HCT116 (cell line): ENCODE measurements at regions not wholly inside any gene's neighbourhood (a gene's known extent, or its start where the extent isn't known, plus 50 kb on each side); places are given as distances from the start of the nearest gene placed in this dataset.

Source experiments
- ATAC-seq: fragments of 200-7000 bp; cut with Tn5 transposase; 2 replicates; pipeline ENCODE4 v1.9.1; 2020; ENCODE audit warnings: mild to moderate bottlenecking, moderate library complexity
- BruUV-seq: library from RNA; stranded (reverse); fragments of 400-500 nt; replicated peaks from 2 replicates; lab custom pipeline; 2021; lab: Mats Ljungman, UMichigan
- CTCF ChIA-PET: fragments of 300-600 bp; sonication (Branson Sonifier 250); formaldehyde crosslinking; loops from one replicate; lab custom pipeline; 2021; ENCODE audit warnings: antibody characterized with exemption; lab: Charles Lee
- POLR2A ChIA-PET: fragments of 300-600, 350-600 bp; sonication (Branson Sonifier 250); formaldehyde crosslinking; loops from one replicate; lab custom pipeline; 2021; ENCODE audit warnings: antibody characterized with exemption; lab: Charles Lee
- RAD21 ChIA-PET, 2 experiments: fragments of 300-600 bp; sonication (Branson Sonifier 250); formaldehyde crosslinking; loops; one replicate each; lab custom pipeline; 2023; ENCODE audit warnings: low total read pairs in 2 of 2; ENCODE audit not compliant: uncharacterized antibody in 2 of 2, unreplicated experiment in 2 of 2, low non-redundant PET in 1 of 2; lab: Charles Lee
- DNase-seq: peaks from one replicate; pipeline ENCODE4 v3.0.0-alpha.2; 2010; ENCODE audit warnings: low read depth, low spot score
- H2AFZ ChIP-seq: fragments of 200-600 bp; shearing (Covaris generic), sonication (generic); 2 replicates; pipeline ENCODE4 v1.6.1; 2017; ENCODE audit warnings: low read depth, mixed run types, mixed read lengths, antibody characterized with exemption, low read length; ENCODE audit not compliant: poor library complexity, severe bottlenecking
- H3K27ac ChIP-seq: 2 replicates; pipeline ENCODE4 v1.5.1; 2012; ENCODE audit warnings: low read depth, low read length
- H3K27me3 ChIP-seq: fragments of 200-600 bp; sonication (generic); 2 replicates; pipeline ENCODE4 v1.6.1; 2016; ENCODE audit warnings: mixed run types, low read length, mixed read lengths; ENCODE audit not compliant: insufficient read depth
- H3K36me3 ChIP-seq, 2 experiments: fragments of 200-500 bp in 1 of 2; fragments of 200-600 bp in 1 of 2; sonication (Bioruptor generic) in 1 of 2; sonication (generic) in 1 of 2; 2 replicates each; pipeline versions ENCODE4 v1.5.1 to v1.6.1; 2014 to 2016; ENCODE audit warnings: low read length in 2 of 2, inconsistent platforms in 1 of 2, mixed read lengths in 1 of 2, mixed run types in 1 of 2; ENCODE audit not compliant: insufficient read depth in 2 of 2, control insufficient read depth in 1 of 2
- H3K4me1 ChIP-seq, 2 experiments: fragments of 200-600 bp in 1 of 2; sonication (generic) in 1 of 2; 2 replicates each; pipeline versions ENCODE4 v1.5.1 to v1.6.1; 2012 to 2017; ENCODE audit warnings: low read length in 2 of 2, inconsistent platforms in 1 of 2, mild to moderate bottlenecking in 1 of 2, mixed read lengths in 1 of 2, mixed run types in 1 of 2, moderate library complexity in 1 of 2; ENCODE audit not compliant: insufficient read depth in 2 of 2, control insufficient read depth in 1 of 2
- H3K4me2 ChIP-seq: fragments of 200-600 bp; sonication (generic); 2 replicates; pipeline ENCODE4 v1.6.1; 2017; ENCODE audit warnings: mixed run types, low read length, mixed read lengths
- H3K4me3 ChIP-seq, 2 experiments: fragments of 200-600 bp in 1 of 2; sonication (generic) in 1 of 2; replicated peaks in 1 of 2; 2 replicates each; pipeline ENCODE4 v1.5.1; 2011 to 2016; ENCODE audit warnings: low read length in 2 of 2, control low read depth in 1 of 2, low read depth in 1 of 2, mild to moderate bottlenecking in 1 of 2, mixed read lengths in 1 of 2, mixed run types in 1 of 2
- H3K79me2 ChIP-seq: fragments of 200-600 bp; sonication (generic); 2 replicates; pipeline ENCODE4 v1.6.1; 2017; ENCODE audit warnings: mild to moderate bottlenecking, mixed run types, low read length, moderate library complexity, mixed read lengths; ENCODE audit not compliant: insufficient read depth
- H3K9ac ChIP-seq: fragments of 200-600 bp; sonication (generic); 2 replicates; pipeline ENCODE4 v1.6.1; 2016; ENCODE audit warnings: low read length, mixed read lengths
- H3K9me2 ChIP-seq: fragments of 200-600 bp; sonication (generic), shearing (Covaris generic); 2 replicates; pipeline ENCODE4 v1.6.1; 2017; ENCODE audit warnings: mixed run types, mild to moderate bottlenecking, moderate library complexity; ENCODE audit not compliant: insufficient read depth
- H3K9me3 ChIP-seq, 2 experiments: fragments of 200-500 bp in 1 of 2; fragments of 200-600 bp in 1 of 2; sonication (Bioruptor generic) in 1 of 2; sonication (generic) in 1 of 2; 2 replicates each; pipeline ENCODE4 v1.6.1; 2014 to 2017; ENCODE audit warnings: low read length in 2 of 2, mixed read lengths in 2 of 2, inconsistent platforms in 1 of 2, low read depth in 1 of 2, mild to moderate bottlenecking in 1 of 2, mixed run types in 1 of 2, moderate library complexity in 1 of 2; ENCODE audit not compliant: control insufficient read depth in 1 of 2, insufficient read depth in 1 of 2
- H4K20me1 ChIP-seq: fragments of 200-600 bp; sonication (generic), shearing (Covaris generic); 2 replicates; pipeline ENCODE4 v1.6.1; 2017; ENCODE audit warnings: mixed run types, mild to moderate bottlenecking, moderate library complexity; ENCODE audit not compliant: insufficient read depth
- CBX3 ChIP-seq: IDR thresholded peaks from 2 replicates; pipeline ENCODE4 v1.6.1; 2012; ENCODE audit warnings: low read depth
- EGR1 ChIP-seq: IDR thresholded peaks from 2 replicates; pipeline ENCODE4 v1.6.1; 2012; ENCODE audit warnings: low read depth
- ELF1 ChIP-seq: IDR thresholded peaks from 2 replicates; pipeline ENCODE4 v1.6.1; 2012; ENCODE audit warnings: low read depth, borderline replicate concordance
- EZH2phosphoT487 ChIP-seq: fragments of 200-600 bp; IDR thresholded peaks from 2 replicates; pipeline ENCODE4 v1.6.1; 2018; ENCODE audit warnings: antibody characterized with exemption, borderline replicate concordance
- FOSL1 ChIP-seq: IDR thresholded peaks from 2 replicates; pipeline ENCODE4 v1.6.1; 2012; ENCODE audit warnings: low read depth
- POLR2AphosphoS5 ChIP-seq: IDR thresholded peaks from 2 replicates; pipeline ENCODE4 v1.6.1; 2011; ENCODE audit warnings: mild to moderate bottlenecking, low read depth, low read length, moderate library complexity
- RAD21 ChIP-seq: IDR thresholded peaks from 2 replicates; pipeline ENCODE4 v1.6.1; 2012; ENCODE audit warnings: low read depth, mild to moderate bottlenecking
- SP1 ChIP-seq: IDR thresholded peaks from 2 replicates; pipeline ENCODE4 v1.6.1; 2012; ENCODE audit warnings: low read depth
- SRF ChIP-seq: IDR thresholded peaks from 2 replicates; pipeline ENCODE4 v1.6.1; 2012; ENCODE audit warnings: low read depth
- TCF7L2 ChIP-seq: IDR thresholded peaks from 2 replicates; pipeline ENCODE4 v1.7.0; 2011; ENCODE audit warnings: borderline replicate concordance, inconsistent platforms; ENCODE audit not compliant: insufficient read depth, insufficient read length; ENCODE audit errors: extremely low read depth
- YY1 ChIP-seq: IDR thresholded peaks from 2 replicates; pipeline ENCODE4 v1.6.1; 2011; ENCODE audit warnings: low read length, low read depth, moderate library complexity, mild to moderate bottlenecking; ENCODE audit not compliant: insufficient replicate concordance; ENCODE audit errors: extremely low read depth
- ZNF274 ChIP-seq: fragments of 200-500 bp; sonication (Bioruptor generic); IDR thresholded peaks from 2 replicates; pipeline ENCODE4 v1.6.1; 2014; ENCODE audit warnings: mild to moderate bottlenecking, low read depth, low read length, inconsistent platforms
- intact Hi-C: fragments of 100-400 bp; cut with micrococcal nuclease; formaldehyde crosslinking; loops from 2 replicates; pipeline ENCODE4 v1.10.0; 2022
- TF ChIP-seq, protein P1 (sequence below): IDR thresholded peaks from 2 replicates; pipeline ENCODE4 v1.6.1; 2011; ENCODE audit warnings: mild to moderate bottlenecking, low read length, moderate library complexity; ENCODE audit not compliant: insufficient replicate concordance; ENCODE audit errors: extremely low read depth
- TF ChIP-seq, protein P2 (sequence below): IDR thresholded peaks from 2 replicates; pipeline ENCODE4 v1.6.1; 2012
- TF ChIP-seq, protein P3 (sequence below), 3 experiments: fragments of 200-600 bp in 1 of 3; sonication (generic) in 1 of 3; IDR thresholded peaks in 2 of 3; conservative IDR thresholded peaks in 1 of 3; 2 replicates each; pipeline ENCODE4 v1.5.1; 2012 to 2017; ENCODE audit warnings: low read depth in 2 of 3, low read length in 2 of 3, antibody characterized with exemption in 1 of 3, borderline replicate concordance in 1 of 3, control low read depth in 1 of 3, mild to moderate bottlenecking in 1 of 3, mixed read lengths in 1 of 3, mixed run types in 1 of 3, moderate library complexity in 1 of 3; ENCODE audit not compliant: insufficient read depth in 1 of 3
- TF ChIP-seq, protein P4 (sequence below): IDR thresholded peaks from 2 replicates; pipeline ENCODE4 v1.6.1; 2012; ENCODE audit warnings: low read depth

DNA sequence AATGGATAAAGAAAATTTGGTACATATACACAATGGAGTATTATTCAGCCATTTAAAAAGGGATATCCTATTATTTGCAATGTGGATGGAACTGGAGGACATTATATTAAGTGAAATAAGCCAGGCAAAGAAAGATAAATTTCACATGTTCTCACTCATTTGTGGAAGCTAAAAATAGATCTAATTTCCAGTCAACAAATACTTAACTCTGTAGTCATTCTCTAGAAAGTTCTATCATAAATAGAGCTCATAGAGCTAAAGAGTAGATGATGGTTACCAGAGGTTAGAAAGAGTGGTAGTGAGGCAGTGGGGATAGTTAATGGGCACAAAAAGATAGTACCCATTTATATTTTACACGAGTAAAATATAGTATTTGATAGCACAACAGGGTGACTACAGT is 104.2 kb upstream of the SLC13A1 start:
- no TSS peak for BruUV-seq
- CTCF ChIA-PET: no interaction called here

More for the DNA sequence above, 104.2 kb upstream of the SLC13A1 start:
- no peaks in the 10 kb centered on the region for H3K79me2 ChIP-seq
- H3K4me1 ChIP-seq: no peaks in the 10 kb centered on the region
- H3K36me3 ChIP-seq: no peaks in the 10 kb centered on the region
- H3K9me3 ChIP-seq: no peaks in the 10 kb centered on the region
- no peaks in the 10 kb centered on the region for H3K27me3 ChIP-seq
- intact Hi-C loops: no loop called here
- H3K4me2 ChIP-seq: no peak overlapping the region
- no peaks in the 10 kb centered on the region for H4K20me1 ChIP-seq
- TF ChIP-seq CBX3 (no peak), SP1 (no peak), SRF (no peak), EZH2phosphoT487 (no peak), RAD21 (no peak), EGR1 (no peak), ELF1 (no peak), YY1 (no peak), TCF7L2 (no peak), POLR2AphosphoS5 (no peak), ZNF274 (no peak), FOSL1 (no peak)
- TF ChIP-seq, protein P1, sequence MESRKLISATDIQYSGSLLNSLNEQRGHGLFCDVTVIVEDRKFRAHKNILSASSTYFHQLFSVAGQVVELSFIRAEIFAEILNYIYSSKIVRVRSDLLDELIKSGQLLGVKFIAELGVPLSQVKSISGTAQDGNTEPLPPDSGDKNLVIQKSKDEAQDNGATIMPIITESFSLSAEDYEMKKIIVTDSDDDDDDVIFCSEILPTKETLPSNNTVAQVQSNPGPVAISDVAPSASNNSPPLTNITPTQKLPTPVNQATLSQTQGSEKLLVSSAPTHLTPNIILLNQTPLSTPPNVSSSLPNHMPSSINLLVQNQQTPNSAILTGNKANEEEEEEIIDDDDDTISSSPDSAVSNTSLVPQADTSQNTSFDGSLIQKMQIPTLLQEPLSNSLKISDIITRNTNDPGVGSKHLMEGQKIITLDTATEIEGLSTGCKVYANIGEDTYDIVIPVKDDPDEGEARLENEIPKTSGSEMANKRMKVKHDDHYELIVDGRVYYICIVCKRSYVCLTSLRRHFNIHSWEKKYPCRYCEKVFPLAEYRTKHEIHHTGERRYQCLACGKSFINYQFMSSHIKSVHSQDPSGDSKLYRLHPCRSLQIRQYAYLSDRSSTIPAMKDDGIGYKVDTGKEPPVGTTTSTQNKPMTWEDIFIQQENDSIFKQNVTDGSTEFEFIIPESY: no peak
- TF ChIP-seq, protein P2, sequence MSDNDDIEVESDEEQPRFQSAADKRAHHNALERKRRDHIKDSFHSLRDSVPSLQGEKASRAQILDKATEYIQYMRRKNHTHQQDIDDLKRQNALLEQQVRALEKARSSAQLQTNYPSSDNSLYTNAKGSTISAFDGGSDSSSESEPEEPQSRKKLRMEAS: no peak
- TF ChIP-seq, protein P3, sequence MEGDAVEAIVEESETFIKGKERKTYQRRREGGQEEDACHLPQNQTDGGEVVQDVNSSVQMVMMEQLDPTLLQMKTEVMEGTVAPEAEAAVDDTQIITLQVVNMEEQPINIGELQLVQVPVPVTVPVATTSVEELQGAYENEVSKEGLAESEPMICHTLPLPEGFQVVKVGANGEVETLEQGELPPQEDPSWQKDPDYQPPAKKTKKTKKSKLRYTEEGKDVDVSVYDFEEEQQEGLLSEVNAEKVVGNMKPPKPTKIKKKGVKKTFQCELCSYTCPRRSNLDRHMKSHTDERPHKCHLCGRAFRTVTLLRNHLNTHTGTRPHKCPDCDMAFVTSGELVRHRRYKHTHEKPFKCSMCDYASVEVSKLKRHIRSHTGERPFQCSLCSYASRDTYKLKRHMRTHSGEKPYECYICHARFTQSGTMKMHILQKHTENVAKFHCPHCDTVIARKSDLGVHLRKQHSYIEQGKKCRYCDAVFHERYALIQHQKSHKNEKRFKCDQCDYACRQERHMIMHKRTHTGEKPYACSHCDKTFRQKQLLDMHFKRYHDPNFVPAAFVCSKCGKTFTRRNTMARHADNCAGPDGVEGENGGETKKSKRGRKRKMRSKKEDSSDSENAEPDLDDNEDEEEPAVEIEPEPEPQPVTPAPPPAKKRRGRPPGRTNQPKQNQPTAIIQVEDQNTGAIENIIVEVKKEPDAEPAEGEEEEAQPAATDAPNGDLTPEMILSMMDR (IDR thresholded peaks at IDR 0.05 in 2 of 3, conservative IDR thresholded peaks at IDR 0.05 in 1 of 3; ENCODE audit: borderline replicate concordance in 1 of 3, insufficient read depth in 1 of 3, low read depth in 2 of 3, low read length in 2 of 3): no peak
- TF ChIP-seq, protein P4, sequence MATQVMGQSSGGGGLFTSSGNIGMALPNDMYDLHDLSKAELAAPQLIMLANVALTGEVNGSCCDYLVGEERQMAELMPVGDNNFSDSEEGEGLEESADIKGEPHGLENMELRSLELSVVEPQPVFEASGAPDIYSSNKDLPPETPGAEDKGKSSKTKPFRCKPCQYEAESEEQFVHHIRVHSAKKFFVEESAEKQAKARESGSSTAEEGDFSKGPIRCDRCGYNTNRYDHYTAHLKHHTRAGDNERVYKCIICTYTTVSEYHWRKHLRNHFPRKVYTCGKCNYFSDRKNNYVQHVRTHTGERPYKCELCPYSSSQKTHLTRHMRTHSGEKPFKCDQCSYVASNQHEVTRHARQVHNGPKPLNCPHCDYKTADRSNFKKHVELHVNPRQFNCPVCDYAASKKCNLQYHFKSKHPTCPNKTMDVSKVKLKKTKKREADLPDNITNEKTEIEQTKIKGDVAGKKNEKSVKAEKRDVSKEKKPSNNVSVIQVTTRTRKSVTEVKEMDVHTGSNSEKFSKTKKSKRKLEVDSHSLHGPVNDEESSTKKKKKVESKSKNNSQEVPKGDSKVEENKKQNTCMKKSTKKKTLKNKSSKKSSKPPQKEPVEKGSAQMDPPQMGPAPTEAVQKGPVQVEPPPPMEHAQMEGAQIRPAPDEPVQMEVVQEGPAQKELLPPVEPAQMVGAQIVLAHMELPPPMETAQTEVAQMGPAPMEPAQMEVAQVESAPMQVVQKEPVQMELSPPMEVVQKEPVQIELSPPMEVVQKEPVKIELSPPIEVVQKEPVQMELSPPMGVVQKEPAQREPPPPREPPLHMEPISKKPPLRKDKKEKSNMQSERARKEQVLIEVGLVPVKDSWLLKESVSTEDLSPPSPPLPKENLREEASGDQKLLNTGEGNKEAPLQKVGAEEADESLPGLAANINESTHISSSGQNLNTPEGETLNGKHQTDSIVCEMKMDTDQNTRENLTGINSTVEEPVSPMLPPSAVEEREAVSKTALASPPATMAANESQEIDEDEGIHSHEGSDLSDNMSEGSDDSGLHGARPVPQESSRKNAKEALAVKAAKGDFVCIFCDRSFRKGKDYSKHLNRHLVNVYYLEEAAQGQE: no peak
- H3K4me3 ChIP-seq: no peak overlapping the region
- no peak overlapping the region for H3K27ac ChIP-seq
- DNase-seq: no peak
- no peak overlapping the region for H2AFZ ChIP-seq
- H3K9ac ChIP-seq: no peak overlapping the region
- POLR2A ChIA-PET: no interaction called here
- H3K9me2 ChIP-seq: no peaks in the 10 kb centered on the region
- no peak for ATAC-seq
- RAD21 ChIA-PET: no interaction called here
